Limb (tissue), 2 donors: ENCODE measurements at regions not wholly inside any gene's neighbourhood (a gene's known extent, or its start where the extent isn't known, plus 50 kb on each side); places are given as distances from the start of the nearest gene placed in this dataset.
"Not testable (repeated sequence)": the region's sequence is repeated elsewhere in the genome, so short reads cannot be mapped to it uniquely, and the experiment has no call there.

ENCODE experiments used
- DNase-seq, 2 donors: peaks; one replicate each; pipeline ENCODE4 v3.0.0-alpha.2; 2016; ENCODE audit errors: extremely low spot score in 2 of 2

DNA sequence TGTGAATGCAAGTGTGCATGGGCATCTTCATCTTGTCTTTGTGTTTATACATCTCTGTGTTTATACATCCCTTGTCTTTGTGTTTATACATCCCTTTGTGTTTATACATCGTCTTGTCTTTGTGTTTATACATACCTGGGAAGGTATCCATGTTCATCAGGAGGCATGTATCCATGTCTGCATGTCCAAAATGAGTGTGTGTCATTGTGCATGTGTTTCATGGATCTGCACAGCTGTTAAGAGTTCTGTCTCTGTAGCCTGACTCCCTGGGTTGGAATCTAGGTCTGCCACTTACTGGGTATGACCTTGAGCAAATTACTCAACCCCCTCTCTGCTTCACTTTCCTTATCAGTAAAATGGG is 50.1 kb upstream of the SIRPA start:
- DNase-seq = no peak

DNA sequence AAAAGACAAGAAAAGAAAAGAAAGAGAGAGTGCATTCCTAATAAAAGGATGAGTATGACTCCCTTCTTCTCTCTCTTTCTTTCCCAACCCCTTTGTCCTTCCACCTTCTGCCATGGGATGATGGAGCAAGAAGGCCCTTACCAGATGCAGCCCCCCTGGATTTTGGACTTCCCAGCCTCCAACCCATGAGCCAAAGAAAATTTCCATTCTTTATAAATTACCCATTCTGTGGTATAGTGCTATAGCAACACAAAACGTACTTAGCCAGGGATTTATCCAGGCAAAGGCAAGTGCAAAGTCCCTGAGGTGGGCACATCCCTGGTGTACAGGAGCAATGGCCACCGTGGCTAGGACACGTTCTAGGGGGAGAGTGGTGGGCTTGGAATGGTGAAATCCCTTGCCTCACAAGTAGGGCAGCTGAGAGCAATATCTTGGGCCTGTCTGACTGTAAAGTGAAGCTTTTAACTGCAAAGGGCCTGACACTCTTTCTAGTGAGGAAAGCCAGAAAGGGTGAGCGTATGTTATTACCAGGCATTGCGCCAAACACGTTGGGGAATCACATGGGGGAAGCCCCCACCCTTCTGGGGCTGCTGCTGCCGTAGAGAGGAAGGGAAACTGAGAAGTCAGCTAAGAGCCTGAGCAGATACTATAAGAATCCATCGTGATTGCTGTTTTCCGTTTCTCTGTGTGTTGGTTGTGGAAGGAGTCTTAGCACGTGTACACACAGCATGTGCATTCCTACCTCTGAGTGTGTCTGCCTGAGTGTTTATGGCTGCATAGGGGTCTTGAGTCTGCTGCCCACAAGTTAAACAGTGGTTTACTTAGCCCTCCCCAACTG is 50.7 kb upstream of the SIRPA start:
- peak; percentile 40 to 58 for DNase-seq

DNA sequence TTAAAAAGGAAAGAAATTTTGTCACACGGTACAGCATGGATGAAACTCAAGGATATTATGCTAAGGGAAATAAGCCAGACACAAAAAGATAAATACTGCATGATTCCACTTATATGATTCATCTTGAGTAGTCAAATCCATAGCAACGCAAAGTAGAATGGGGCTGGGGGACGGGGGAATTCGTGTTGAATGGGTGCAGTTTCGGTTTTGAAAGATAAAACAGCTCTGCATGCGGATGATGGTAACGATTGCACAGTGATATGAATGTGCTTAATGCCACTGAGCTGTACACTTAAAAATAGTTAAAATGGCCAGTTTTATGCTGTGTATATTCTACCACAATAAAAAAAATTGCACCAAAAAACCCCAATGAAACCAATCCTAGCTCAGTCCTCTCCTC is 52.9 kb upstream of the SIRPA start:
- no peak for DNase-seq

DNA sequence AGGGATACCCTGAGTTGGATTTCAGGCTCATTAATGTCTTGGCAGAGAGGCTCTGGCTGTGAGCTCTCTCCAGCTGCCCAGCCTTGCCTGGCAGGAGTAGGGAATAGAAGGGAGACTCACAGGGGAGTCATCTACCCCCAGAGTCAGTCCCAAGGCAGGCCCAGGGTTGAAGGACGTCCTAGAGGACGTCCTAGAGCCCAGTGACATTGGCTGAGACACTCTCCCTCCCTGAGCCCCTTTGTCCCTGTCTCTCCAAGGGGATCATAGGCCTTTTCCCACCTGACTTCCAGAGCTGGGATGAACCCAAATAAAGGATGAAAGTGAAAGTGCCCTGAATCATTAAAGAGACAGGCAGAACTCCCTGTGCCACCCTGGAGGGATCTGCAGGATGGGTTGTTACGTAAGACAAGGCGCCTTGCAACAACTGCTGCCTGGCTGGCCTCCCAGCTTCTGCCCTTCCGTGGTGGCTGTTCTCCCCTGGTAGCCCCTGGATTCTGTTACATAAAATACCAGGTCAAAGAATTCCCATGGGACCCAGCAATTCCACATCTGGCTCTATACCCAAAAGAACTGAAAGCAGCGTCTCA is 53.6 kb upstream of the SIRPA start:
- no peak for DNase-seq

DNA sequence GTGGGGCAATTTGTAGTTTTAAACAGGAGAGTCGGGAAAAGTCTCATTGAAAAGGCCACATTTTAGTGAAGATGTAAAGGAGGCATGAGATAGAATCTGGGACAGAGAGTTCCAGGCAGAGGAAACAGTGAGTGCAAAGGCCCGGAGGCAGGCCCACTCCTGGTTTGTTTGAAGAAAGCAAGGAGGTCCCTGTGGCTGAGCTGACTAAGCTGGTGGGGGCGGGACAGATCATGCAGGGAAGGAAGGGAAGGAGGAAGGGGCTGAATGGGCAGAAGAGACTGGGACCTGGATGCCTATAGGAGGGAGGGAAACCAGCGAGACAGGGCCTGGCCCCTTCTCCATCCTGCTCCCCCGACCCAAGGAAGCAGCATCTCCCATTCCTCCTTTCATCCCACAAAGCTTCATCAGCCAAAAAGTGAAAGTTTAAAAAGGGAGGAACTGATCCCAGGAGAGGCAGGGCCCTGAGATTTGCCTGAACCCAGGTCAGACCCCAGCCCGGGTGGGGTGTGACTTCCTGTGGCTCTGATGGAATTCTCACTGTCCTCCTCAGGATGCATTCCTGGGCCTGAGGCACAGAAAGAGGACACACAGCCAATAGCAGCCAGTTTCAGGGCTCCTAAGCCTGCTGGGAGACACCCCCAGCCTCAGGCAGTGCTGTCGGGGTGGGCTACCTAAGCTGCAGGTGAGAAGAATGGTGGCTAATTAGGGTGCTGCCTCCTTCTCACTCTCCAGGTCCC is 54.2 kb upstream of the SIRPA start:
- DNase-seq = no peak

DNA sequence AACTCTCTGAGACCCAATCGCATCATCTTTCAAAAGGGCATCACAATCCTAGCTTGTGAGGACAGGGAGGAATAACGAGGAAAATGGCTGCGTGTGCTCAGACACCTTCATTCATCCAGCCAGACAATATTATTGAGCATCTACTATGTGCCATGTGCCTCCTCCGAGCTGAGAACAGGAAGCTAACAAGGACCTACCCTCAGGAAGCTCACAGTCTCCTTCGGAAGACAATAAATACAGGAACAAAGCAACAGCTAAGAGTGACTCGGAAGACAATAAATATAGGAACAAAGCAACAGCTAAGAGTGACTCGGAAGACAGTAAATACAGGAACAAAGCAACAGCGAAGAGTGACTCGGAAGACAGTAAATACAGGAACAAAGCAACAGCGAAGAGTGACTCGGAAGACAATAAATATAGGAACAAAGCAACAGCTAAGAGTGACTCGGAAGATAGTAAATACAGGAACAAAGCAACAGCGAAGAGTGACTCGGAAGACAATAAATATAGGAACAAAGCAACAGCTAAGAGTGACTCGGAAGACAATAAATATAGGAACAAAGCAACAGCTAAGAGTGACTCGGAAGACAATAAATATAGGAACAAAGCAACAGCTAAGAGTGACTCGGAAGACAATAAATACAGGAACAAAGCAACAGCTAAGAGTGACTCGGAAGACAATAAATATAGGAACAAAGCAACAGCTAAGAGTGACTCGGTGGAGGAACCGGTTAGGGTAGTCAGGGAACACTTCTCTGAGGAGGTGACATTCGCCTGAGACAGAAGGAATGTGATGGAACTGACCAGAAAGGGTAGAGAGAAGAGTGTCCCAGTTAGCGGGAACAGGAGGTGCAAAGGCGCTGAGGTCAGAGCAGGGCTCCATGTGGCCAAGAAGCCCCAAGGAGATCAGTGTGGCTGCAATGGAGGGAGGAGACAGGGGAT is 55.6 kb upstream of the SIRPA start:
- not testable (repeated sequence) for DNase-seq

DNA sequence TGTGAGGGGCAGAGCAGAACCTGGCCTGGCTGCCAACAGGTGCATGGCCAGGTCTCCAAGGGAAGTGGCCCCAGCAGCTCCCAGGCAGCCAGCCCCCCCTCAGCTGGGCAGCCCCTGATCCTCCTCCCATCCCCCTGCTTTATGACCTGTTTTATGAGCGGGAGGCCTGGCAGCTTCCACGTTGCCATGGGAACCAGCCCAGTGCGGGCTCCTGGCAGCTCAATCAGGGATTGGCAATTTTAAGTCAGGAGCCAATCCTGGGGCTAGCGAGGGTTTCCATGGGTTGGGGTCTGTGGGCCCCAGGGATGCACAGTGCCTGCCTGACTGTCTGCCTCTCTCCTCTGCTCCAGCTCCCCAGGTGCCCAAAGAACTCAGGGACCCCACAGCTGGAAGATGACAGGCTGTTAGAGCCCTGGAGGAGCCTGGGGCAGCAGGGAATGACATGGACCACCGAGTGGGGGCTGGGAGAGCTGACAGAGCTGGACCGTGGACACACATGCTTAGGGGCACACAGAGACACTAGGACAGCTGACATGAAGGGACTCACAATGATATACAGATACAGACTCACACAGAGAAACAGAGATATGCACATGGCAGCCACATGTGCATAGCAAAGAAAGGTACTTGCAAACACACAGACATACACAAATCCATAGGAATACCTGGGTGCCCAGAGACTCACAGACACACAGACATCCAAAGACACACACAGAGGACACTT is 56.5 kb upstream of the SIRPA start:
- DNase-seq = peak in 1 of 2 donors; percentile 73

DNA sequence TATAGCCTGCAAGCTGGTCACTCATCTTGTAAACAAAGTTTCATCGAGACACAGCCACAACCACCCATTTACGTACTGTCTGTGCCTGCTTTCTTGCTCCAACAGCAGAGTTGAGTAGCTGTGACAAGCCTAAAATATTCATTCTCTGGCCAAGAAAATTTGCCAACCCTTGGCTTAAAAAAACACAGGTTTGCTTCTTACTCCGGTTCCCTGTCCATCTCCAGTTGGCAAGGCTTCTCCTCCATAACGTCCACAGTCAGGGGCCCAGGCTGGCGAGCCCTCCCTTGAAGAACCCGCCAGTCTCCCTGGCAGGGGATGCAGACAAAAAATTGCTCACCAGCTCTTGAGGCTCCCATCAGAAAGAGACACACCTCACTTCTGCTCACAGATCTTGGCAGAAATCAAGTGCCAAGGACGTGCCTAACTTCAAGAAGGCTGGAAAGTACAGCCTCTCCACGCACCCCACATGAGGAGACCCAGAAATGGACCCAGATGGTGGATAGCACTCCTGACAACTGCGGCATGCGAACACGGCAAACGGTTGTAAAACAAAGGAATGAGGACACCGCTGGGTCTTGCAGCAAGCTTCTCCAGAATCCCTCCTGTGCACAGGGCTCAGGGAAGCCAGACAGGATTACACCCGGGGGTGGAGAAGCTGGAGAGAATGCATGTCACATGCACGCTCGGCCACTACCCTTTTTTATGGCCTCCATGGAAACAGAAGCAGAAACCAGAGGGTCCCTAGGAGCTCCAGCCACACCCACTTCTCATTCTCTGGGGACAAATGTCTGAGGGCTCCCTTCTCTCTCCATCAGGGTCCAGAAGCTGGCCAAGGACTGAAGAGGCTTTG is 59.8 kb upstream of the SIRPA start:
- no peak for DNase-seq

DNA sequence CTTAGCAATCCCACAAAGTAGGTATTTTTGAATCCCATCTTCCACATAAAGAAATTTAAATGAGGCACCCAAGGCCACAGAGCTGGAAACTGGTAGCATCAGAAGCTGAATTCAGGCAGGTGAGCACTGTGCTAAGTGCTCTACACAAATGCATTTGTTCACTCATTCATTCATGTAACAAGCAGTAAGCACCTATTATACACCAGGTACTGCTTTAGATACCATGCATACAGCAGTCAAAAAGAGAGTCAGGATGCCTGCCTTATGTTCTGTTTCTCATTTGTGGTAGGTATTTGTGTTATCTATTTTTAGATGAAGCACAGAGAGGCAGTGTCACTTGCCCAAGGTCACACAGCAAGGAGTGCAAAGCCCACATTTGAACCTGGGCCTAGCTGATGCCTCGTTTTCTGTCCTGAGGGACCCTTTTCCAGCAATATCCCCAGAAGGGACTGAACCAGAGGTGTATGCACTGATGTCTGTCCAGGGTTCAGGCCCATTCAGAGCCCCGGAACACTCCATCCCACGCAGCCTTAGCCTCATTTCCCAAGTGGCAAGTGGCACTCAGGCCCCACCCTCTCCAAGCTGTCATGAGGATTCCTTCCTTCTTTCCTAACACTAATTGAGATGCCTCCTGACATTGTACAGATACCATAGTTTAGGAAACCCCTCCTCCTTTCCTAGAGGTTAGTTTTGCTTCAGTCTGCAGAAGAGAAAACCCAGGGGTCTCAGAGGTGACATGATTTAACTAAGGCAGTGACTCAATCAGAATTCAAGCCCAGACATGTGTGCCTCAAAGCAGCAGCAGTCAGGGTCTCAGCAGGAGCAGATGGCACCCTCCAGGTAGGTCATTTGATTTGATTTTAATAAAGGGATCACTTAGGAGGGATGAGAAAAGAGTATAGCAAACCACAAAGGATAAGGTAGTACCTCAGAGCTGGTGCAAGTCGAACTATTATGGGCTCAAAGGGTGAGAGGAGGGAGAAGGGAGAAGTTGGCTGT is 61.2 kb upstream of the SIRPA start:
- DNase-seq = no peak

DNA sequence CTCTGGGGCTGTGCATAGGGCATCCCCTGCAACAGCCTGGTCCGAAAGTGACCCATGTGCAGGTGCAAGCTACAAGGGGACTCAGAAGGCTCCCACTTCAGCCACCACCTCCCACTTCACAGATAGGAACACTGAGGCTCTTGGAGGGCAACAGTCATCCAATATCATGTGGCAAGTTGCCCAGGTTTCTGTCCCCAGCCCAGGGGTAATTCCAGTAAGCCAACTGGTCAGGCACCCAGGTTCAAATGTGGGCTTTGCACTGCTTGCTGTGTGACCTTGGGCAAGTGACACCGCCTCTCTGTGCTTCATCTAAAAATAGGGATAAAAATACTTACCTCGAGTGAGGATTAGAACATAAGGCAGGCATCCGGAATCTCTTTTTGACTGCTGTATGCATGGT is 62.0 kb upstream of the SIRPA start:
- no peak for DNase-seq

DNA sequence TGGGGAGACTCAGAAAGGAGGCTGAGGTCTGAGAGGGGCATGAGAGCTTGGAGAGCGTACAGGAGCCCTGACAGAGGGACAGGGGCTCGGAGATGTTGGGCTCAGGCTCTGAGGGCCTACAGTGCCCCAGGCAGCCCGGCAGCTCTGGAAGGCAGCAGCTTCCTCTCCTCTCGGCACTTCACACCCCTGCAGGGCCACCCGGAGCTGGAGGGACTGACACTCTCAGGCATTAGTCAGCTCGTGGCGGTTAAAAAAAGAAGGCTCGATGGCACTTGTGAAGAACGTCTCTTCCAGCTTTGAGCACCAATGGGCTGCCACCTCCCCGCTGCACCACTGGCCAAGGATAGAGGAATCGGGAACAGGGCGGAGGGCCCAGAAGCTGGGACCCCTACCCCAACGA is 62.6 kb upstream of the SIRPA start:
- DNase-seq = no peak

DNA sequence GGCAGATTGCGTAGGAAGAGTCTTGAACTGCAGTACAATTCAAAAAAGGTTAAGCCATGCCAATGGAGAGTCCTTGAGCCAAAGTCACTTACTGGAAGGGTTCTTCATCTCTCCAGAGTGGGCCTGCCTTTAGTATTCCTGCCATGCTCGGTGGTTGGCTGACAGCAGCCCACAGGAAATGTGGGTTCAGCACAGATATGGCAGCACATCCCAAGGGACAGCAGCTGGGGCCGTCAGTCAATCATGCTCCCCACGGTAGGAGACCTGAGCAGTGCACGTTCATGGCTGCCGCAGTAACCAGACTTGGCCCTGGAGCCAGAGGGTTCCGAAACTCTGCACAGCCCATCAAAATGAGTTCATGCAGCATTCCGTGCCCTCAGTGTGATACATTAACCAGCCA is 63.6 kb upstream of the SIRPA start:
- DNase-seq = no peak

DNA sequence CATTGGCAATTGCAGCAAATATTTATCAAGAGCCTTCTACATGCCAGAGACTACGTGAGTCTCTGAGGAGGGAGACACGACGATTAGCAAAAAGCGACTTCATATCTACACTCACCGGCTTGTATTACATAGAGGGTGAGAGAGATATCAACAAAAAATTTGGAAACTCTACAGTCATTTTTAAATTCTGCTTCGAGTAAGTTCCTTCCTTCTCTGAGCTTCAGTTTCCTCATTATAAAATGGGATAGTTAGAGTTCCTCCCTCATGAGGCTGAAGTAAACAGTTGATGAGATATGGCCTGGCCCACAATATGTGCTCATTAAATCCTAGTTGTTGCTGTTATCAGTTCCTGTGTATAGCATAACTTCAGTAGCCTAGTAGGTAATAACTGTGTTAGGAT is 64.1 kb upstream of the SIRPA start:
- DNase-seq = no peak

DNA sequence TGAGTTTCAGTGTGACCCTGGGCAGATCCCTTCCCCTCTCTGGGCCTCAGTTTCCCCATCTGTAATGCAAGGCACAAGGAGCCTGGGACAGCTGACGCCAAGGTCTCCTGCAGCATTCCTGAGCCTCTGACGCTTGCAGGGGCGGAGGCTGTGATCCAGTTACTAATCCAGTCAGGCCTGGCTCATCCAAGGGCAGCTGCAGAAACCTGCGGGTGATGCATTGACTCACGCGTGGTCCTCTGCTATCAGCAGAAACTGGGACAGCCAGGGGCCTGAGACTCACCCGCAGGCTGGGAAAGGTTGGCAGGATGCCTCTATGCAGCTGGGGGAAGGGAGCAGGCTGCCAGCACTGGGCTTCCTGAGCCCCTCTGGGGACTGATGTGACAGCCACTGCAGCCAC is 65.0 kb upstream of the SIRPA start:
- DNase-seq = peak; percentile 30 to 63

DNA sequence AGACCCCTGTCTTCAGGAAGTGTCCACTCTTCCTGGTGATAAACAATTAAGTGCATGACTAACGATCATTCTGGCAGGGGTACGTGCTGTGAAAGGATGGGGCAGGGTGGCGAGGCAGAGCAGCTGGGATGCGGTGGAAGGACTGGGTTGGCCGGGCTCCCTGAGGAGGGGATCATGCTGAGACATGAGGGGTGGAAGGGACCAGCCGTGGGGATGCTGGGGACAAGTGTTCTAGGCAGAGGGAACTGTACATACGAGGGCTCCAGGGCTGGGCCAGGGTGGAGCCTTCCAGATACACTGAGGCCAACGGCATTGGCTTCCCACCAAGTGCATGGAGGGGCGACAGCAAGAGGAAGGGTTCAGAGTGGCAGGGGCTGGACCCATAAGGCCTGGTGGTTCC is 65.7 kb upstream of the SIRPA start:
- DNase-seq = no peak

DNA sequence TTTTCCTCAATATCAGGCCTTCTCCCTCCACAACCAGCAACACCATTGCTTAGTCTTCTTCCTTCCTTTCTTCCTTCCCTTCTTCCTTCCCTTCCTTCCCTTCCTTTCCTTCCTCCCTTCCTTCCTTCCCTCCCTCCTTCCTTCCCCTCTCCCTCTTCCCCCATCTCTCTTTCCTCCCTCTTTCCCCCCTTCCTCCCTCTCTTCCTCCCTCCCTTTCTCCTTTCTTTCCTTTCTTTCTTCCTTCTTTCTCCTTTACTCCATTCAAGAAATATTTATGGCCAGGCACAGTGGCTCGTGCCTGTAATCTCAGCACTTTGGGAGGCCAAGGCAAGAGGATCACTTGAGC is 66.4 kb upstream of the SIRPA start:
- DNase-seq = no peak

DNA sequence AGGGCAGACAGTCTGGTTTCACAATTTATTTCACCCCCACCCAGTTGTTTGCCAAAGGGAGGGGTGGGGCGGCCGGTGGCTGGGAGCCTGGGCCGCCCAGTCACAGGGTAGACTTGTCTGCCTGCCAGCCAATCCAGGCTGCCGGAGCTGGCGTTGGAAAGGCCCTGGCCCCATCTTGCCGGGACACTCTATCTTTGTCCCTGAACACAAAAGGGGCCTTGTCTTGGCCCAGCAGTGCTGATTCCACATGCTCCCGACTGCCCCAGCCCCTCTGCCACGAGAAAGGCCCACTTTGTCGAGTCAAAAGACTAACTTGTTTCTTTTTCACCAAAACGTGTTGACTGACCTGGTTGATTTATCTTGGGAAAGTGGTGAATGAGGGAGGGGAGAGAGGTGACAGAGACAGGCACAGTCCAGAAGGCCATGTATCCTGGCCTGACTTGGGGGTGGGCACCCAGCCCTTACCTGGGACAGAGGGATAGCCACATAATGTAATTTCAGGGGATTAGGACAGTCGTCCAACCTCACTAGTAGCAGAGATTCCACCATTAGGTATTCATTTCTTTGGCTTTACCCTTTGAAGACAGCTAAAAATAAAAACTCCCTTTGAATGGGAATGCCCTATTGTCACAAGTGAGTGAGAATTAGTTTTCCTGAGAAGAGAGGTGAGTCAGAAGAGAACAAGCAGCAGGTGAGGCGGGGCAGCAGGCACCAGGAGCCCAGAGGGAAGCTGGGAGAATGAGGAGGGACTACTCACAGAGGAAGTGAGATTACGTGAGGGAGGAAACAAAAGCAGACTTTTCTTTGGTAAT is 67.0 kb upstream of the SIRPA start:
- DNase-seq = peak in 1 of 2 donors; percentile 61

DNA sequence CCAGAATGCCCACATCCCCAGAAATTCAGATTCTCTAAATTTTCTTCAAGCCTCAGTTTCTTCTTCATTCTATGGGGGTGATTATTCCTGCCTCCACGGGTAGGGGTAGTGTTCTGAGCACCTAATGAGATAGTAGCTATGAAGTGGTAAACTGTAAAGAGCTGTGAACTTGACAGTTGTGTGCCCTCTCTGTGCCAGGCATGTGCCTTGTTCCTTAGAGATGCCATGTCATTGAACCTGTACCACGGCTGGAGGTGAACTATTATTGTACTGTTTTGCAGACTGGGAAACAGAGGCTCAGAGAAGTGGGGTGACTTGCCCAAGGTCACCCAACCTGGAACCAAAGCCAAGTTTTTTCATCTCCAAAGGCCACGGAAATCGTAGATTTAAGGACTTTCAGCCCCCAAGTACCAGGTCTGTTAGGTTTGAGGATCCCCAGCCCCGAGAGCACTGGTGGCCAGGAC is 67.7 kb upstream of the SIRPA start:
- DNase-seq = no peak
